Endothelial cell (in vitro differentiated cells): ENCODE measurements at regions not wholly inside any gene's neighbourhood (a gene's known extent, or its start where the extent isn't known, plus 50 kb on each side); places are given as distances from the start of the nearest gene placed in this dataset.

Experiments
- DNase-seq: peaks from one replicate; pipeline ENCODE4 v3.0.0; 2021; ENCODE audit warnings: low spot score
- H3K27ac Mint-ChIP-seq: one replicate; pipeline ENCODE4 v1.8.0; 2021; ENCODE audit warnings: mixed read lengths, inconsistent platforms; ENCODE audit not compliant: unreplicated experiment
- H3K27me3 Mint-ChIP-seq: one replicate; pipeline ENCODE4 v1.8.0; 2021; ENCODE audit warnings: mild to moderate bottlenecking, moderate library complexity, mixed read lengths, inconsistent platforms; ENCODE audit not compliant: unreplicated experiment
- H3K36me3 Mint-ChIP-seq: one replicate; pipeline ENCODE4 v1.8.0; 2021; ENCODE audit warnings: mild to moderate bottlenecking, low read depth, mixed read lengths, inconsistent platforms; ENCODE audit not compliant: unreplicated experiment
- H3K4me1 Mint-ChIP-seq: one replicate; pipeline ENCODE4 v1.8.0; 2021; ENCODE audit warnings: mild to moderate bottlenecking, mixed read lengths, inconsistent platforms; ENCODE audit not compliant: unreplicated experiment
- H3K4me3 Mint-ChIP-seq: one replicate; pipeline ENCODE4 v1.8.0; 2021; ENCODE audit warnings: mild to moderate bottlenecking, mixed read lengths, inconsistent platforms; ENCODE audit not compliant: unreplicated experiment
- H3K9me3 Mint-ChIP-seq: one replicate; pipeline ENCODE4 v1.8.0; 2021; ENCODE audit warnings: mixed read lengths, inconsistent platforms; ENCODE audit not compliant: unreplicated experiment
- TF ChIP-seq, protein P1 (sequence below): fragments of 200-600 bp; sonication (generic); IDR thresholded peaks from one replicate; pipeline ENCODE4 v1.5.0; 2021; ENCODE audit warnings: antibody characterized with exemption; ENCODE audit not compliant: unreplicated experiment

DNA sequence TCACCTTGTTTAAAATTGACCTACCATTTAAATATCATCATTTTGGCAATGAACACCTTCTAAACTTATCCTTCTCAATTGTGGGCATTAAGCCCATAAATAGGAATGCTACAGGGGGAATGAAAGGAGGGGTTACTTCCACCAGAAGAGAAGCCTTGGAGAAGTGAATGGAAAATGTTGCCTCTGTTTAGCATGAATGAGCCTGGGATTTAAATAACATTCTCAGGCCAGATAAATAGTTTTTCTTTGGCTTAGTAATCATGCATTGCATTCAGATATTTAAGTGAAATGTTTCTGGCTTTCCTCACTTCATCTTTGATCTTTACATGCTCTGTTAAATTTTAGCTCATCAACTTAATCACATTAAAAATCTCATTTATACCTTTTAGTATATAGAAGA is 284.3 kb upstream of the FMN2 start:
- Mint-ChIP-seq H3K36me3 (peaks cover 12% of the 10 kb centered on the region), H3K27ac (no peak overlapping the region), H3K4me1 (peaks cover 43% of the 10 kb centered on the region), H3K27me3 (peaks cover 3% of the 10 kb centered on the region), H3K4me3 (no peak overlapping the region), H3K9me3 (no peaks in the 10 kb centered on the region)
- DNase-seq, result no peak
- TF ChIP-seq, protein P1, sequence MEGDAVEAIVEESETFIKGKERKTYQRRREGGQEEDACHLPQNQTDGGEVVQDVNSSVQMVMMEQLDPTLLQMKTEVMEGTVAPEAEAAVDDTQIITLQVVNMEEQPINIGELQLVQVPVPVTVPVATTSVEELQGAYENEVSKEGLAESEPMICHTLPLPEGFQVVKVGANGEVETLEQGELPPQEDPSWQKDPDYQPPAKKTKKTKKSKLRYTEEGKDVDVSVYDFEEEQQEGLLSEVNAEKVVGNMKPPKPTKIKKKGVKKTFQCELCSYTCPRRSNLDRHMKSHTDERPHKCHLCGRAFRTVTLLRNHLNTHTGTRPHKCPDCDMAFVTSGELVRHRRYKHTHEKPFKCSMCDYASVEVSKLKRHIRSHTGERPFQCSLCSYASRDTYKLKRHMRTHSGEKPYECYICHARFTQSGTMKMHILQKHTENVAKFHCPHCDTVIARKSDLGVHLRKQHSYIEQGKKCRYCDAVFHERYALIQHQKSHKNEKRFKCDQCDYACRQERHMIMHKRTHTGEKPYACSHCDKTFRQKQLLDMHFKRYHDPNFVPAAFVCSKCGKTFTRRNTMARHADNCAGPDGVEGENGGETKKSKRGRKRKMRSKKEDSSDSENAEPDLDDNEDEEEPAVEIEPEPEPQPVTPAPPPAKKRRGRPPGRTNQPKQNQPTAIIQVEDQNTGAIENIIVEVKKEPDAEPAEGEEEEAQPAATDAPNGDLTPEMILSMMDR, result no peak

DNA sequence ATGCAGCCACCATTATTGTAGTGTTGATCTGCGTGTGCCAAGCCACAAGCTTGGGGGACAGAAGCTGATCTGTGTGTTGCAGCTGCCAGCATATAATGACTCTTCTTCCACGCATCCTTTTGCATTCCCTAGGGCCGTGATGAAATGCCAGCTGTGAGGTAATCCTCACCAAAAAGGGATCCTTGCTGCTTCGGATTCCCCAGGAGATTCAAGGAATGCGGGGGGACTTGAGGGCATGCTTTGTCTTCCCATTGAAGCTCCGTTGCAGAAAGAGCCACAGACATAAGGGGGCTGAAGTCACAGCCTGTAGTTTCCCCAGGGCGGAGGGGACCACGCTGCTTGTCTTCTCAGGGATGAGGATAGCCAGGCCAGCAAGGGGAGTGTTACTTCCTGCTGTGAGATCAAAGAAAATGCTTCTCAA is 281.6 kb upstream of the FMN2 start:
- H3K9me3 Mint-ChIP-seq, result no peaks in the 10 kb centered on the region
- no peak overlapping the region for H3K27ac Mint-ChIP-seq
- TF ChIP-seq, protein P1, result no peak
- no peak overlapping the region for H3K4me3 Mint-ChIP-seq
- H3K4me1 Mint-ChIP-seq, result peaks cover 30% of the 10 kb centered on the region
- peaks cover 4% of the 10 kb centered on the region for H3K36me3 Mint-ChIP-seq
- H3K27me3 Mint-ChIP-seq, result no peaks in the 10 kb centered on the region
- DNase-seq, result no peak

DNA sequence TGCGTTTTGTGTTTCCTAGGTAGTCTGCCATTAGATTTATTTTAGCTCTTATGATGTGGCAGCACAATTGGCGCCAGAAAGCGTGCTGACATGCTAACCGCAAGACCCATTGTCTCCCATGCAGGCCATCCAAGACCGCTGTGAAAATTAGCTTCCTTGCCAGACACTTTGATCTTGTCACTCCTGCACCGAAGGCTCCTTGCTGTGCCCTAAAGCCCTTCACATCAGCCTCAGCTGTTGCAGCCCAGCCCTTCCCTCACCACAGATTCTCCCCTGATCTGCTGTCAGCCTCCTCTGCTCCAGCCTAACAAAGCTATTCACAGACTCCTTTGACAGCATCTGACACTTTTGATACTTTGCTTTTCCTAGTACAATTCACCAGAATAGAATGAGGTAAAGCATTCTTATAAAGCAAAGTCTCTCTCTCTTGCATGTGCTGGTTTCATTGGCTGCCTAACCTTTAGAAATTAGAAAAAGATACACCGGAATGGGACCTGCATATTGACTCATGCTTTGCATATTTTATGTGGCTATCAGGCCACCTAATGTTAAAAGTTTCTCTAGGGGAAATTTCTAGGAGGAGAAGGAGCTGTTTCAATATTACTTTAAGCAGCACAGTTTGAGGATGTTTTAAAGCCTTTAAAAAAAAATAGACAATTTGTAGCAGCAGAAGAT is 280.3 kb upstream of the FMN2 start:
- Mint-ChIP-seq H3K36me3 (peaks cover 4% of the 10 kb centered on the region), H3K27ac (no peak overlapping the region), H3K4me1 (peaks cover 31% of the 10 kb centered on the region), H3K4me3 (no peak overlapping the region), H3K27me3 (no peaks in the 10 kb centered on the region), H3K9me3 (no peaks in the 10 kb centered on the region)
- DNase-seq, result no peak
- TF ChIP-seq, protein P1, result no peak

DNA sequence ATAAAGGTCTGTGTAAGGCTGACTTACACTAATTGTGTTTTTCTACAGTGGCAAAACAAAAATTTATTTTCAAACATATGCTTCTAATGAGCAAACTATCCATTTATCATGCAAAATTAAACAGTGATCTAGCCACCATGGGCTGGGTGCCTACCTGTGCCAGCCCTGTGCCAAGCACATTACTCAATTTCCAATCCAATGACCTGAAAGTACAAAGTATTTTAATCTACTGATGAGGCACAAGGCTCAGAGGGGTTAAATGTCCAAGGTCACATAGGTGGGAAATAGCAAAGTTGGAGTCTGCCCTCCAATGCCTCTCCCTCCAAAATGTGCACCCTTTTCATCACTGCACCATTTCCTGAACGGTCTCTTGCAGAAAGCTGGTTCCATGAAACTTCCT is 279.1 kb upstream of the FMN2 start:
- no peak overlapping the region for H3K4me3 Mint-ChIP-seq
- TF ChIP-seq, protein P1, result no peak
- no peak overlapping the region for H3K27ac Mint-ChIP-seq
- no peaks in the 10 kb centered on the region for H3K27me3 Mint-ChIP-seq
- DNase-seq, result no peak
- H3K9me3 Mint-ChIP-seq, result no peaks in the 10 kb centered on the region
- H3K4me1 Mint-ChIP-seq, result peaks cover 36% of the 10 kb centered on the region
- H3K36me3 Mint-ChIP-seq, result peaks cover 10% of the 10 kb centered on the region

DNA sequence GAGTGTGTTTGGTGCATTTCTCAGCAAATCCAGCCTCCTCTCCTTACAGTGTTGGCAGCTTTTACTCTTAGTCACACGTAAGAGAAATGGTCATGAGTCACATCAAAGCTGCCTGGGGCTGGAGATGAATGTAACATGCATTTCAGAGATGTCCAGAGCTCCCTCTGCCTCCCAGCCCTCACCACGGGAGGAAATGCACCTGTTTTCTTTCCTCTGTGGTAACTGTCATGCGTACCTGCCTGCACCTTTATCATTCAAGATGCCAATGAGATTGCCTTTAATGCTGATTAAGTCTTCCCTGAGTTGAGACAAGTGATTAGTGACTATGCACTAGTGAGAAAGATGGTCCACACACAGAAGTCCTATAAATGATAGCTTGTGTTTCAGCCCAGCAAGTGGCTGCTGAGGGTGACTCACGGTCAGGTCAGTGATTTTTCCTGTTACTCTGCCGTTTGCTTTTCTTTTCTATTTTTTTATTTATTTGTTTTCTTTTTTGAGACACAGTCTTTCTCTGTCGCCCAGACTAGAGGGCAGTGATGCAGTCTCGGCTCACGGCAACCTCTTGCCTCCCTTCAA is 277.3 kb upstream of the FMN2 start:
- Mint-ChIP-seq H3K9me3 (no peaks in the 10 kb centered on the region), H3K4me3 (no peak overlapping the region), H3K27ac (no peak overlapping the region), H3K27me3 (peaks cover 1% of the 10 kb centered on the region), H3K4me1 (peaks cover 45% of the 10 kb centered on the region), H3K36me3 (peaks cover 11% of the 10 kb centered on the region)
- no peak for DNase-seq
- TF ChIP-seq, protein P1, result no peak
